D721Med (cell line): ENCODE measurements at regions not wholly inside any gene's neighbourhood (a gene's known extent, or its start where the extent isn't known, plus 50 kb on each side); places are given as distances from the start of the nearest gene placed in this dataset.

Experiments used
- DNase-seq: peaks from one replicate; pipeline ENCODE4 v3.0.0; 2011; ENCODE audit warnings: low spot score; ENCODE audit not compliant: insufficient read length
- FAIRE-seq: peaks from 2 replicates; lab custom pipeline; 2011; peaks lifted over from hg19 to GRCh38; lab: Jason Lieb, UNC
- CTCF ChIP-seq: IDR thresholded peaks from 2 replicates; pipeline ENCODE4 v1.5.1; 2012; ENCODE audit warnings: mild to moderate bottlenecking, control low read depth; ENCODE audit not compliant: insufficient read depth; ENCODE audit errors: missing control alignments

- no peak for TF ChIP-seq CTCF
- FAIRE-seq (no peak), DNase-seq (no peak)
Observed at GRCh38 chr18:72329533-72329932, 214.6 kb downstream of the CBLN2 start.

- FAIRE-seq: no peak
- DNase-seq: no peak
- TF ChIP-seq CTCF: no peak
Observed at GRCh38 chr18:72325307-72325706, 218.8 kb downstream of the CBLN2 start.

- FAIRE-seq: peak; percentile 93
- TF ChIP-seq CTCF: no peak
- no peak for DNase-seq
Observed at GRCh38 chr18:72324677-72325076, 219.5 kb downstream of the CBLN2 start.

- peak; percentile 91 for FAIRE-seq
- DNase-seq: no peak
- TF ChIP-seq CTCF: no peak
Observed at GRCh38 chr18:72316497-72316896, 227.6 kb downstream of the CBLN2 start.

- FAIRE-seq (peak; percentile 60), DNase-seq (no peak)
- TF ChIP-seq CTCF: no peak
Observed at GRCh38 chr18:72283148-72283925, 260.8 kb downstream of the CBLN2 start.

GRCh38 chr18:72273025-72273424 is 271.1 kb downstream of the CBLN2 start:
- DNase-seq (no peak), FAIRE-seq (no peak)
- no peak for TF ChIP-seq CTCF

- peak; percentile 94 for FAIRE-seq
- no peak for DNase-seq
- TF ChIP-seq CTCF: no peak
Observed at GRCh38 chr18:72261590-72261989, 282.6 kb downstream of the CBLN2 start.
